Esophagus squamous epithelium (tissue), 5 donors: ENCODE measurements at regions not wholly inside any gene's neighbourhood (a gene's known extent, or its start where the extent isn't known, plus 50 kb on each side); places are given as distances from the start of the nearest gene placed in this dataset.

Experiments
- DNase-seq: peaks from one replicate; lab custom pipeline; 2025; lab: John Stamatoyannopoulos, UW
- H3K27ac ChIP-seq, 4 donors: fragments of 200-600 bp; sonication (generic); one replicate each; pipeline ENCODE4 v1.5.1; 2016 to 2019; ENCODE audit warnings: mild to moderate bottlenecking in 1 of 4
- H3K27me3 ChIP-seq, 4 donors: fragments of 200-600 bp; sonication (generic); 1 replicate in 3 of 4; 2 replicates in 1 of 4; pipeline versions ENCODE4 v1.5.1 to v1.6.0; 2017 to 2021; ENCODE audit warnings: antibody characterized with exemption in 1 of 4
- H3K36me3 ChIP-seq, 3 donors: fragments of 200-600 bp; sonication (generic); one replicate each; pipeline ENCODE4 v1.5.1; 2016 to 2019
- H3K4me1 ChIP-seq, 3 donors: fragments of 200-600 bp; sonication (generic); one replicate each; pipeline ENCODE4 v1.5.1; 2017 to 2019
- H3K4me3 ChIP-seq, 4 donors: fragments of 200-600 bp; sonication (generic); 1 replicate in 3 of 4; 2 replicates in 1 of 4; pipeline ENCODE4 v1.5.1; 2016 to 2019; ENCODE audit warnings: mild to moderate bottlenecking in 2 of 4, moderate library complexity in 1 of 4
- H3K9me3 ChIP-seq, 3 donors: fragments of 200-600 bp; sonication (generic); one replicate each; pipeline ENCODE4 v1.5.1; 2016 to 2019
- POLR2A ChIP-seq, 4 donors: fragments of 450-650 bp; IDR thresholded peaks; one replicate each; pipeline ENCODE4 v1.6.1; 2017; ENCODE audit warnings: antibody characterized with exemption in 4 of 4, mild to moderate bottlenecking in 4 of 4, moderate library complexity in 3 of 4
- WGBS, 2 donors: methylation state at CpG; one replicate each; pipeline ENCODE4 v1.1.5; 2018; 5-methylcytosine and 5-hydroxymethylcytosine counted together
- intact Hi-C: fragments of 100-400 bp; cut with DNase I; formaldehyde crosslinking; loops from one replicate; pipeline ENCODE4 v1.15.0; 2022
- TF ChIP-seq, protein P1 (sequence below), 6 experiments: fragments of 450-650 bp in 4 of 6; fragments of 200-600 bp in 2 of 6; sonication (generic) in 2 of 6; IDR thresholded peaks; one replicate each; pipeline ENCODE4 v1.5.1; 2016 to 2019; ENCODE audit warnings: antibody characterized with exemption in 6 of 6, mild to moderate bottlenecking in 4 of 6, moderate library complexity in 4 of 6
- donor health status: DM: yes; HTN: yes; CAD: no.

DNA sequence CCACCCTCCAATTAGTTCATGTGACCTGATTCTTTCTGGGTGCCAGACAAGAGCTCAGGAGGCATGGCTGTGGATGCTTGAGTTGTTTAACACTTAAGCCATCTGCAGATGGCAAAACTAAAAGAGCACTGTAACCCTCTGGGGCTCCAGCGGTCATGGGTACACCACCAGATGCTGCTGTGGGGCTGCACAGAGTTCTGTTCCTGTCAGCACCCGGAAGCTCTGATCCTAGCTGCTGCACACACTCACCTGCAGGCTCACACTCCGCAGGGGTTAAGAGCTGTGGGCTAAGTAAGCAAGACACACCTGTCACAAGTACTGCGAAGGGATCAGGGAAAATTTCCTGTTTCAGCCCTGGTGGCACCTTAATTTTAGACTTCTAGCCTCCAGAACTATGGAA lies 307.8 kb downstream of the C11orf87 start:
- 69 to 72% methylated on average over 2 to 3 of the region's 4 CpGs for WGBS, 2 donors
- intact Hi-C loops: no loop called here
- H3K27ac ChIP-seq: no peak overlapping the region
- H3K4me1 ChIP-seq: no peaks in the 10 kb centered on the region
- DNase-seq: no peak
- TF ChIP-seq POLR2A (IDR thresholded peaks at IDR 0.05): no peak
- TF ChIP-seq, protein P1, sequence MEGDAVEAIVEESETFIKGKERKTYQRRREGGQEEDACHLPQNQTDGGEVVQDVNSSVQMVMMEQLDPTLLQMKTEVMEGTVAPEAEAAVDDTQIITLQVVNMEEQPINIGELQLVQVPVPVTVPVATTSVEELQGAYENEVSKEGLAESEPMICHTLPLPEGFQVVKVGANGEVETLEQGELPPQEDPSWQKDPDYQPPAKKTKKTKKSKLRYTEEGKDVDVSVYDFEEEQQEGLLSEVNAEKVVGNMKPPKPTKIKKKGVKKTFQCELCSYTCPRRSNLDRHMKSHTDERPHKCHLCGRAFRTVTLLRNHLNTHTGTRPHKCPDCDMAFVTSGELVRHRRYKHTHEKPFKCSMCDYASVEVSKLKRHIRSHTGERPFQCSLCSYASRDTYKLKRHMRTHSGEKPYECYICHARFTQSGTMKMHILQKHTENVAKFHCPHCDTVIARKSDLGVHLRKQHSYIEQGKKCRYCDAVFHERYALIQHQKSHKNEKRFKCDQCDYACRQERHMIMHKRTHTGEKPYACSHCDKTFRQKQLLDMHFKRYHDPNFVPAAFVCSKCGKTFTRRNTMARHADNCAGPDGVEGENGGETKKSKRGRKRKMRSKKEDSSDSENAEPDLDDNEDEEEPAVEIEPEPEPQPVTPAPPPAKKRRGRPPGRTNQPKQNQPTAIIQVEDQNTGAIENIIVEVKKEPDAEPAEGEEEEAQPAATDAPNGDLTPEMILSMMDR (IDR thresholded peaks at IDR 0.05): no peak
- no peaks in the 10 kb centered on the region for H3K9me3 ChIP-seq
- H3K4me3 ChIP-seq: no peak overlapping the region
- H3K36me3 ChIP-seq: no peaks in the 10 kb centered on the region
- H3K27me3 ChIP-seq: no peaks in the 10 kb centered on the region

- Histone ChIP-seq H3K4me3 (no peak overlapping the region), H3K4me1 (no peaks in the 10 kb centered on the region), H3K27me3 (no peaks in the 10 kb centered on the region), H3K27ac (no peak overlapping the region), H3K9me3 (no peaks in the 10 kb centered on the region), H3K36me3 (no peaks in the 10 kb centered on the region)
- intact Hi-C loops: no loop called here
- no peak for DNase-seq
- WGBS, 2 donors: 45 to 48% methylated on average over 2 of the region's 2 CpGs
- TF ChIP-seq, protein P1 (IDR thresholded peaks at IDR 0.05): no peak
- TF ChIP-seq POLR2A (IDR thresholded peaks at IDR 0.05): no peak
Measured at GRCh38 chr11:109730669-109731068, 308.7 kb downstream of the C11orf87 start.

GRCh38 chr11:109731451-109731850 lies 309.5 kb downstream of the C11orf87 start:
- Histone ChIP-seq H3K36me3 (no peaks in the 10 kb centered on the region), H3K27me3 (no peaks in the 10 kb centered on the region), H3K4me1 (no peaks in the 10 kb centered on the region), H3K27ac (no peak overlapping the region), H3K9me3 (no peaks in the 10 kb centered on the region), H3K4me3 (no peak overlapping the region)
- 83 to 87% methylated on average over 4 of the region's 4 CpGs for WGBS, 2 donors
- intact Hi-C loops: no loop called here
- no peak for TF ChIP-seq POLR2A (IDR thresholded peaks at IDR 0.05)
- TF ChIP-seq, protein P1 (IDR thresholded peaks at IDR 0.05): no peak
- no peak for DNase-seq

- TF ChIP-seq, protein P1 (IDR thresholded peaks at IDR 0.05): no peak
- TF ChIP-seq POLR2A (IDR thresholded peaks at IDR 0.05): no peak
- H3K4me1 ChIP-seq: no peaks in the 10 kb centered on the region
- no peaks in the 10 kb centered on the region for H3K9me3 ChIP-seq
- H3K4me3 ChIP-seq: no peak overlapping the region
- intact Hi-C loops: no loop called here
- DNase-seq: no peak
- no peaks in the 10 kb centered on the region for H3K27me3 ChIP-seq
- H3K36me3 ChIP-seq: no peaks in the 10 kb centered on the region
- H3K27ac ChIP-seq: no peak overlapping the region
- WGBS, 2 donors: 94 to 100% methylated on average over 1 of the region's 1 CpG
Measured at GRCh38 chr11:109733245-109733644, 311.3 kb downstream of the C11orf87 start.

DNA sequence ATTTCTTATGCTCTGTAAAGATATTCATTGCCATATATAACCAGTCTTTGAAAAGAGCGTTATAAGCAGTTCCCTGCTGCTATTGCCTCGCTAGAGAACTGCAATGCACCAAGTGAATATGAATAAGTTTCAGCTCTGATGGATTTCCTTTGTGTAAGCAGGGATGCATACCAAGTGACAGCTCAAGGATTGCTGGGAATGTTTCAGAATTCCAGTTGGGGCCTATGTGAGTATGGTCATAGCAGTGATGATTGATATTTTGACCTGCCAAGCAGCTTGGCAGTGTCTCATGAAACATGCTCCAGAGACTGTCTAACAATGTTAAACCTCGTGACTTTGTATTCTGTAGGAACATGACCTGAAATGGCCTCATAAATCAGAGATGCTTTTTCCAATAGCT lies 312.6 kb downstream of the C11orf87 start:
- WGBS, 2 donors: 56 to 59% methylated on average over 3 of the region's 3 CpGs
- Histone ChIP-seq H3K27ac (no peak overlapping the region), H3K9me3 (no peaks in the 10 kb centered on the region), H3K4me3 (no peak overlapping the region), H3K36me3 (no peaks in the 10 kb centered on the region), H3K4me1 (no peaks in the 10 kb centered on the region), H3K27me3 (no peaks in the 10 kb centered on the region)
- intact Hi-C loops: no loop called here
- no peak for TF ChIP-seq POLR2A (IDR thresholded peaks at IDR 0.05)
- TF ChIP-seq, protein P1 (IDR thresholded peaks at IDR 0.05): no peak
- DNase-seq: no peak
